Upper lobe of left lung (tissue), 6 donors: ENCODE measurements at regions not wholly inside any gene's neighbourhood (a gene's known extent, or its start where the extent isn't known, plus 50 kb on each side); places are given as distances from the start of the nearest gene placed in this dataset.

ENCODE experiments used
- ATAC-seq, 2 donors: fragments of 200-7000 bp; cut with Tn5 transposase; one replicate each; pipeline ENCODE4 v1.9.1; 2022; ENCODE audit warnings: mild to moderate bottlenecking in 2 of 2, moderate library complexity in 2 of 2; ENCODE audit not compliant: low FRiP score in 2 of 2
- DNase-seq, 2 donors: peaks; one replicate each; pipeline ENCODE4 v3.0.0-alpha.2; 2019 to 2020
- H3K27ac ChIP-seq, 4 donors: fragments of 200-600 bp; sonication (generic); one replicate each; pipeline ENCODE4 v1.5.1; 2016 to 2019
- H3K27me3 ChIP-seq, 4 donors: fragments of 200-600 bp; sonication (generic); one replicate each; pipeline ENCODE4 v1.5.1; 2017 to 2019
- H3K36me3 ChIP-seq, 4 donors: fragments of 200-600 bp; sonication (generic); one replicate each; pipeline ENCODE4 v1.5.1; 2016 to 2019
- H3K4me1 ChIP-seq, 4 donors: fragments of 200-600 bp; sonication (generic); one replicate each; pipeline ENCODE4 v1.5.1; 2018 to 2019
- H3K4me3 ChIP-seq, 4 donors: fragments of 200-600 bp; sonication (generic); one replicate each; pipeline ENCODE4 v1.5.1; 2017 to 2019; ENCODE audit warnings: mild to moderate bottlenecking in 2 of 4, moderate library complexity in 1 of 4
- H3K9me3 ChIP-seq, 4 donors: fragments of 200-600 bp; sonication (generic); one replicate each; pipeline ENCODE4 v1.5.1; 2018 to 2019
- EP300 ChIP-seq, 4 donors: sonication (generic); formaldehyde crosslinking; IDR thresholded peaks; one replicate each; pipeline ENCODE4 v1.5.1; 2017; ENCODE audit warnings: antibody characterized with exemption in 4 of 4, control low read depth in 2 of 4
- POLR2A ChIP-seq, 4 donors: fragments of 450-650 bp; IDR thresholded peaks; one replicate each; pipeline ENCODE4 v1.5.1; 2016 to 2017; ENCODE audit warnings: antibody characterized with exemption in 4 of 4, mild to moderate bottlenecking in 2 of 4
- POLR2AphosphoS5 ChIP-seq, 2 donors: sonication (generic); formaldehyde crosslinking; IDR thresholded peaks; one replicate each; pipeline ENCODE4 v1.5.1; 2017; ENCODE audit warnings: antibody characterized with exemption in 2 of 2
- WGBS, 2 donors: methylation state at CpG; one replicate each; pipeline ENCODE4 v1.1.5; 2017 to 2018; 5-methylcytosine and 5-hydroxymethylcytosine counted together
- TF ChIP-seq, protein P1 (sequence below), 6 experiments: fragments of 450-650 bp in 4 of 6; fragments of 200-600 bp in 2 of 6; sonication (generic) in 2 of 6; IDR thresholded peaks; one replicate each; pipeline ENCODE4 v1.5.1; 2016 to 2019; ENCODE audit warnings: antibody characterized with exemption in 6 of 6
- donor health status: DM: no; HTN: no; CAD: no; lungs with moderate emphysema.
- donor health status: DM: no; HTN: yes; CAD: no; lungs with severe emphysema.

DNA sequence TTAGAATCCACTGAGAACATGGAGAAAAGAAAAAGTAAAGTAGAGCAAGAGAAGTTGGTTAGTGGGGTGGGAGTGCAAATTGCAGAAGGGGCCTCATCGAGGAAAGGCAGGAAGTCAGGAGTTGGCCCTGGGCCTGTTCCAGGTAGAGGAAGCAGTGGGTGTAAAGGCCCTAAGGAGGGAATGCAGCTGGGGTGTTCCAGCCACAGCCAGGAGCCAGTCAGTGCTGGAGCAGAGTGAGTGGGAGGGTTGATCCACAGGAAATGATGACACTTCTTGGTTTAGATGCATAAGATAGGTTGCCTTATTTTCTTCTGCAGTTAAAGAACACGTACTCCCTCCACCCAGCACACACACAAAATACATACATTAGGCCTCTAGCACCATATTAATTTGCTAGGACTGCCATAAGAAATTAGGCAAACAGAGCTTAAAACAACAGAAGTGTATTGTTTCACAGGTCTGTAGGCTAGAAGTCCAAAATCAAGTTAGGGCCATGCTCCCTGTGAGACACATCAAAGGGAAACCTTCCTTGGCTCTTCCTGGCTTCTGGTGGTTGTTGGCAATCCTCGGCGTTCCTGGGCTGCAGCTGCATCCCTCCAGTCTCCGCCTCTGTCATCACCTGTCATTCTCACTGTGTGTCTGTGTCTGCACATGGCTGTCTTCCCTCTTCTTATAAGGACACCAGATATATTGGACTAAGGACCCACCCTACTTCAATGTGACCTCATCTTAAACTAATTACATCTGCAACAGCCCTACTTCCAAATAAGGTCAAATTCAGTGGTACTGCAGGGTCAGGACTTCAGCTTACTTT lies 205.9 kb downstream of the AASDH start:
- 62% methylated on average over 5 of the region's 5 CpGs for WGBS, 2 donors
- no peak for DNase-seq
- Histone ChIP-seq H3K4me3 (no peak overlapping the region), H3K9me3 (peaks cover 0 to 2% (median 0%) of the 10 kb centered on the region in 4 donors), H3K27me3 (no peaks in the 10 kb centered on the region), H3K27ac (no peak overlapping the region), H3K4me1 (no peaks in the 10 kb centered on the region), H3K36me3 (no peaks in the 10 kb centered on the region)
- ATAC-seq, result no peak
- TF ChIP-seq POLR2A (IDR thresholded peaks at IDR 0.05), result no peak
- no peak for TF ChIP-seq EP300 (IDR thresholded peaks at IDR 0.05)
- TF ChIP-seq, protein P1, sequence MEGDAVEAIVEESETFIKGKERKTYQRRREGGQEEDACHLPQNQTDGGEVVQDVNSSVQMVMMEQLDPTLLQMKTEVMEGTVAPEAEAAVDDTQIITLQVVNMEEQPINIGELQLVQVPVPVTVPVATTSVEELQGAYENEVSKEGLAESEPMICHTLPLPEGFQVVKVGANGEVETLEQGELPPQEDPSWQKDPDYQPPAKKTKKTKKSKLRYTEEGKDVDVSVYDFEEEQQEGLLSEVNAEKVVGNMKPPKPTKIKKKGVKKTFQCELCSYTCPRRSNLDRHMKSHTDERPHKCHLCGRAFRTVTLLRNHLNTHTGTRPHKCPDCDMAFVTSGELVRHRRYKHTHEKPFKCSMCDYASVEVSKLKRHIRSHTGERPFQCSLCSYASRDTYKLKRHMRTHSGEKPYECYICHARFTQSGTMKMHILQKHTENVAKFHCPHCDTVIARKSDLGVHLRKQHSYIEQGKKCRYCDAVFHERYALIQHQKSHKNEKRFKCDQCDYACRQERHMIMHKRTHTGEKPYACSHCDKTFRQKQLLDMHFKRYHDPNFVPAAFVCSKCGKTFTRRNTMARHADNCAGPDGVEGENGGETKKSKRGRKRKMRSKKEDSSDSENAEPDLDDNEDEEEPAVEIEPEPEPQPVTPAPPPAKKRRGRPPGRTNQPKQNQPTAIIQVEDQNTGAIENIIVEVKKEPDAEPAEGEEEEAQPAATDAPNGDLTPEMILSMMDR (IDR thresholded peaks at IDR 0.05), result no peak
- no peak for TF ChIP-seq POLR2AphosphoS5 (IDR thresholded peaks at IDR 0.05)

DNA sequence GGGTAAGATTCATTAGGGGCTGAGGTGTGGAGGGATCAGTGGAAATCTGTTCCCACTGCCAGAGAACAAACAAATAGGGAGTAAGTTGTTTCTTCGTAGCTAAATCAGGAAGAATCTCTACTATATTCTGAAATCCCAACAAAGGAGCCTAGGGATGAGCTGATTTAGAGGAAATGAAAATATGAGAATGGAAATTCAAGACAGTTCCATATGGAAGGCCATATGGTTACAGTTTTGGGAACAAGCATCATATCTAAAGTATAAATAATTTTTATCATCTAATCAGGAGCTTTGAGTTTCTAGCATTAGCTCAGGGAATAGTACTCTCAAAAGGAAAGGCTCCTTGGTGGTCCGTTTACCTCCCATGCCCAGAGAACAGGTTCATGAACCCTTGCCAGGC lies 218.2 kb downstream of the AASDH start:
- Histone ChIP-seq H3K27ac (no peak overlapping the region), H3K9me3 (peaks cover 0 to 4% (median 0%) of the 10 kb centered on the region in 4 donors), H3K4me1 (no peaks in the 10 kb centered on the region), H3K36me3 (no peaks in the 10 kb centered on the region), H3K4me3 (no peak overlapping the region), H3K27me3 (no peaks in the 10 kb centered on the region)
- DNase-seq (no peak), ATAC-seq (no peak)
- 92 to 96% methylated on average over 2 of the region's 2 CpGs for WGBS, 2 donors
- TF ChIP-seq POLR2A (IDR thresholded peaks at IDR 0.05) (no peak), POLR2AphosphoS5 (IDR thresholded peaks at IDR 0.05) (no peak), EP300 (IDR thresholded peaks at IDR 0.05) (no peak)
- TF ChIP-seq, protein P1 (IDR thresholded peaks at IDR 0.05), result no peak

DNA sequence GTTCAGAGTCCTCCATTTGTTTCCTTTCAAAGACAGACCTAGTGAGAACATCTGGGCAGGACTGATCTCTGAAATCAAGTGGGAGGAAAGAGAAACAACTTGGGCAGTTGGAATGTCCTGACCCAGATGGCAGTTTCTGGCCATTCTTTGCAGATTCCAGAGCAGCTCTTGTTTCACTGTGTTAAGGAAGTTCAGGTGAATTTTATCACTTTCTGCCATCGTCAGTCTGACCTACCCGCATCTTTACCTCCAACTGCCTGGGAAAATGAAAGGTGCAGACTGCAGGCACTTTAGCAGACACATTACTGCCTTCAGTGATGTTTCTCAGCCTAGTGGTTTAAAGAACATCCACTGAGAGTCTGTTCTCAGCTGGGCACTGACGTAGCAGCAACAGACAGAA lies 216.2 kb downstream of the CEP135 start:
- Histone ChIP-seq H3K27me3 (no peaks in the 10 kb centered on the region), H3K9me3 (peaks cover 0 to 4% (median 0%) of the 10 kb centered on the region in 4 donors), H3K4me3 (no peak overlapping the region), H3K36me3 (no peaks in the 10 kb centered on the region), H3K4me1 (no peaks in the 10 kb centered on the region), H3K27ac (no peak overlapping the region)
- 71 to 81% methylated on average over 3 of the region's 3 CpGs for WGBS, 2 donors
- ATAC-seq (no peak), DNase-seq (no peak)
- TF ChIP-seq POLR2A (IDR thresholded peaks at IDR 0.05) (no peak), POLR2AphosphoS5 (IDR thresholded peaks at IDR 0.05) (no peak), EP300 (IDR thresholded peaks at IDR 0.05) (no peak)
- TF ChIP-seq, protein P1 (IDR thresholded peaks at IDR 0.05), result no peak

DNA sequence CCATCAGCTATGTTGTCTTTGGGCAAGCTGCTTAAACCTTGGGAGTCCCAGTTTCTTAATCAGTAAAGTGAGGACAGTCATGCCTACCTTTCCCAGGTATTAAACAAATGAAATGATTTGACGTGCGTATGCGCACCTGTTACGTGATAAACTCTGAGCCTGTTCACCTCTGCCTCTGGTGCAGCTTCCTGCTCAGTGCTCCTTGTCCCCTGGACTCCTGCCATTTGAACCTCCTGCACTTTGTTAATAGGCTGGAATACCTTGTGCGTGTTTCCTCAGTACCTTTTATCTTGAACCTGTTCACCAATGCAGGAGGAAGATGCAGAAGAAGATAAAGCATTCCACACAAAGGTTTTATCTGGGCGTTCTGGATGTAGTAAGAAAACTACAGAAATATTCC lies 211.9 kb downstream of the CEP135 start:
- DNase-seq, result no peak
- ATAC-seq, result no peak
- WGBS, 2 donors, result 75 to 89% methylated on average over 6 of the region's 6 CpGs
- H3K9me3 ChIP-seq, result no peaks in the 10 kb centered on the region
- no peaks in the 10 kb centered on the region for H3K4me1 ChIP-seq
- H3K36me3 ChIP-seq, result no peaks in the 10 kb centered on the region
- no peak overlapping the region for H3K27ac ChIP-seq
- TF ChIP-seq, protein P1 (IDR thresholded peaks at IDR 0.05), result no peak
- TF ChIP-seq POLR2A (IDR thresholded peaks at IDR 0.05) (no peak), EP300 (IDR thresholded peaks at IDR 0.05) (no peak), POLR2AphosphoS5 (IDR thresholded peaks at IDR 0.05) (no peak)
- no peak overlapping the region for H3K4me3 ChIP-seq
- no peaks in the 10 kb centered on the region for H3K27me3 ChIP-seq

DNA sequence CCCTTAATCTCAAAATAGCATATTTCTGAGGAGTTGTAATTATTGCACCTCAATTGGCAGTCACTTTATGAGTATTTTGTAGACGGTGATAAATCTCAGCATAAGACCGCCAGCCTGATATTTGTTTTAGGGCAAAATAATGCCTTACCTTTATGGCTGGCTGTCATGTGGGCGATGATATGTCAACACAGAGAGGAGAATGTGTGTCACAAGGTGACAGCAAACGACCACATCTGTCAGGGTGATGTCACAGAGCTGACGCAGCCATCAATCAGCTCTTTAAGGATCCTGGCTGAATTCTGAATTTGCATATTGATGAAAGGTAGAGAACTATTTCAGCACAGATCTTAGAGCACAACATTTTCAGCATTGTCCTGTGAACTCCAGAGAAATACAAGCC lies 209.7 kb downstream of the CEP135 start:
- Histone ChIP-seq H3K4me1 (no peaks in the 10 kb centered on the region), H3K9me3 (no peaks in the 10 kb centered on the region), H3K27me3 (no peaks in the 10 kb centered on the region), H3K27ac (no peak overlapping the region), H3K36me3 (no peaks in the 10 kb centered on the region), H3K4me3 (no peak overlapping the region)
- DNase-seq (no peak), ATAC-seq (no peak)
- 74 to 80% methylated on average over 5 of the region's 5 CpGs for WGBS, 2 donors
- TF ChIP-seq EP300 (IDR thresholded peaks at IDR 0.05), result no peak
- TF ChIP-seq, protein P1 (IDR thresholded peaks at IDR 0.05), result no peak
- no peak for TF ChIP-seq POLR2A (IDR thresholded peaks at IDR 0.05)
- TF ChIP-seq POLR2AphosphoS5 (IDR thresholded peaks at IDR 0.05), result no peak
